ENCODE measurements at regions not wholly inside any gene's neighbourhood (a gene's known extent, or its start where the extent isn't known, plus 50 kb on each side); places are given as distances from the start of the nearest gene placed in this dataset.

DNA sequence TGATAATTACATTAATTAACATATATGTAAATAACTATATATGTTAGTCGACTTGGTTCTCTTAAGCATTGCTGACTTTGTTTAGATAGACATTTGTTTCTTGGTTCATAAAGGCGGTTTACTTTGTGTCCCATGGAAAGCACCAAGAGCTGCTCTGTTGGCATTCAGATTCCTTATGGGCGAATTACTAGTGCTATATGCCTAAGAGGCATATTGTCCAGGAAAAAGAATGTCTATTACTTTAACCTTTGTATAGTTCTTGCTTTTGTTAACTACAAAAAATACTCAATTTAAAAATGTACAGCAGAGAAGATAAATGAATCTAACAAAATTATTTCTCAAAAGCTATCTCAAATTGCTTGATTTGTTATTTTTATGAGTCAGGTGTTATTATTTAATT is 532.8 kb downstream of the FAT4 start:
- dilution Hi-C loops (cut with MboI; ENCODE audit: extremely low pct_ligation_motif_present, low sequenced_read_pairs) (no loop called here), intact Hi-C loops (cut with micrococcal nuclease) (no loop called here)
- no peak for TF ChIP-seq MYC (IDR thresholded peaks at IDR 0.05; ENCODE audit: low read depth, low read length)
- TF ChIP-seq, protein P1, sequence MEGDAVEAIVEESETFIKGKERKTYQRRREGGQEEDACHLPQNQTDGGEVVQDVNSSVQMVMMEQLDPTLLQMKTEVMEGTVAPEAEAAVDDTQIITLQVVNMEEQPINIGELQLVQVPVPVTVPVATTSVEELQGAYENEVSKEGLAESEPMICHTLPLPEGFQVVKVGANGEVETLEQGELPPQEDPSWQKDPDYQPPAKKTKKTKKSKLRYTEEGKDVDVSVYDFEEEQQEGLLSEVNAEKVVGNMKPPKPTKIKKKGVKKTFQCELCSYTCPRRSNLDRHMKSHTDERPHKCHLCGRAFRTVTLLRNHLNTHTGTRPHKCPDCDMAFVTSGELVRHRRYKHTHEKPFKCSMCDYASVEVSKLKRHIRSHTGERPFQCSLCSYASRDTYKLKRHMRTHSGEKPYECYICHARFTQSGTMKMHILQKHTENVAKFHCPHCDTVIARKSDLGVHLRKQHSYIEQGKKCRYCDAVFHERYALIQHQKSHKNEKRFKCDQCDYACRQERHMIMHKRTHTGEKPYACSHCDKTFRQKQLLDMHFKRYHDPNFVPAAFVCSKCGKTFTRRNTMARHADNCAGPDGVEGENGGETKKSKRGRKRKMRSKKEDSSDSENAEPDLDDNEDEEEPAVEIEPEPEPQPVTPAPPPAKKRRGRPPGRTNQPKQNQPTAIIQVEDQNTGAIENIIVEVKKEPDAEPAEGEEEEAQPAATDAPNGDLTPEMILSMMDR (IDR thresholded peaks at IDR 0.05; ENCODE audit: extremely low read depth in 1 of 2, insufficient read depth in 1 of 2, low read depth in 1 of 2, low read length in 2 of 2): no peak
- TF ChIP-seq POLR2A (IDR thresholded peaks at IDR 0.05; ENCODE audit: low read depth, low read length): no peak
- no peak for TF ChIP-seq FOS (IDR thresholded peaks at IDR 0.05; ENCODE audit: borderline replicate concordance, insufficient read depth, low read length)
- TF ChIP-seq MAX (IDR thresholded peaks at IDR 0.05; ENCODE audit: insufficient read depth, insufficient read length): no peak
- TF ChIP-seq POLR2AphosphoS5 (IDR thresholded peaks at IDR 0.05; ENCODE audit: insufficient read depth, low read depth, low read length): no peak
- TF ChIP-seq EZH2 (IDR thresholded peaks at IDR 0.05; ENCODE audit: borderline replicate concordance, low read depth, low read length, severe bottlenecking): no peak
- no peak for TF ChIP-seq JUN (IDR thresholded peaks at IDR 0.05; ENCODE audit: borderline replicate concordance, insufficient read depth, insufficient read length, low read depth)
- TF ChIP-seq GATA2 (IDR thresholded peaks at IDR 0.05; ENCODE audit: insufficient read depth, insufficient read length, low read depth, low read length): no peak
- Histone ChIP-seq H3K9me1 (replicated peaks; ENCODE audit: control insufficient read depth, extremely low read depth, insufficient read depth, low read length) (no peaks in the 10 kb centered on the region), H3K79me2 (ENCODE audit: control insufficient read depth, insufficient read depth, low read length) (no peaks in the 10 kb centered on the region), H3K4me1 (ENCODE audit: control insufficient read depth, extremely low read depth, insufficient read depth, low read length) (no peaks in the 10 kb centered on the region), H2AFZ (ENCODE audit: low read depth, low read length) (no peak overlapping the region), H3K4me2 (ENCODE audit: insufficient read depth, low read length) (no peak overlapping the region), H3K9ac (replicated peaks; ENCODE audit: extremely low read depth, insufficient read depth, low read length) (no peak overlapping the region), H4K20me1 (replicated peaks; ENCODE audit: control insufficient read depth, extremely low read depth, insufficient read depth, low read length) (no peaks in the 10 kb centered on the region), H3K36me3 (ENCODE audit: control insufficient read depth in 2 of 2, extremely low read depth in 1 of 2, insufficient read depth in 2 of 2, low read length in 2 of 2) (no peaks in the 10 kb centered on the region), H3K27ac (ENCODE audit: insufficient read depth, low read depth, low read length) (no peak overlapping the region), H3K4me3 (replicated peaks in 1 of 3; ENCODE audit: insufficient read depth in 1 of 3, low read depth in 1 of 3, low read length in 3 of 3) (no peak overlapping the region), H3K27me3 (ENCODE audit: control insufficient read depth in 2 of 2, insufficient read depth in 2 of 2, low read length in 2 of 2) (no peaks in the 10 kb centered on the region), H3K9me3 (replicated peaks; ENCODE audit: control insufficient read depth, insufficient read depth, low read length) (no peaks in the 10 kb centered on the region)
- POLR2A ChIA-PET: no interaction called here
- DNase-seq (ENCODE audit: low read depth, low spot score) (no peak), FAIRE-seq (no peak)
- CTCF ChIA-PET: interaction anchor here (1.2 kb wide), 1 partner anchor 9 kb away, joined by 3 read pairs; no protein-coding TSS in a partner anchor
- no TSS peak for BruUV-seq (replicated peaks)
